Brain microvascular endothelial cell (primary cell): ENCODE measurements at regions not wholly inside any gene's neighbourhood (a gene's known extent, or its start where the extent isn't known, plus 50 kb on each side); places are given as distances from the start of the nearest gene placed in this dataset.

Experiments used
- DNase-seq: peaks from one replicate; pipeline ENCODE4 v3.0.0-alpha.2; 2020
- H3K27ac ChIP-seq: fragments of 250-450 bp; sonication (Bioruptor Pico); 2 replicates; pipeline ENCODE4 v1.5.1; 2020; ENCODE audit warnings: mild to moderate bottlenecking, moderate library complexity
- H3K27me3 ChIP-seq: fragments of 250-450 bp; sonication (Bioruptor Pico); replicated peaks from 2 replicates; pipeline ENCODE4 v1.5.1; 2020; ENCODE audit warnings: mild to moderate bottlenecking
- H3K36me3 ChIP-seq: fragments of 250-450 bp; sonication (Bioruptor Pico); replicated peaks from 2 replicates; pipeline ENCODE4 v1.5.1; 2020; ENCODE audit warnings: mild to moderate bottlenecking
- H3K4me3 ChIP-seq: 2 replicates; pipeline ENCODE4 v1.5.1; 2011; ENCODE audit warnings: low read depth, mild to moderate bottlenecking, control low read depth, low read length, moderate library complexity
- in situ Hi-C: cut with HindIII; loops from 2 replicates; pipeline ENCODE4 v1.10.0; 2017; ENCODE audit warnings: low sequenced_read_pairs, low pct_ligation_motif_present
- TF ChIP-seq, protein P1 (sequence below): IDR thresholded peaks from 2 replicates; pipeline ENCODE4 v1.5.1; 2011; ENCODE audit warnings: low read depth, mild to moderate bottlenecking, moderate library complexity, low read length, control low read depth, inconsistent platforms; ENCODE audit errors: missing control alignments

GRCh38 chr2:46836295-46837111 lies 79.1 kb downstream of the MCFD2 start:
- no peak for DNase-seq
- Histone ChIP-seq H3K27ac (no peak overlapping the region), H3K27me3 (no peaks in the 10 kb centered on the region), H3K4me3 (no peak overlapping the region), H3K36me3 (no peaks in the 10 kb centered on the region)
- in situ Hi-C loops, result no loop called here
- TF ChIP-seq, protein P1, sequence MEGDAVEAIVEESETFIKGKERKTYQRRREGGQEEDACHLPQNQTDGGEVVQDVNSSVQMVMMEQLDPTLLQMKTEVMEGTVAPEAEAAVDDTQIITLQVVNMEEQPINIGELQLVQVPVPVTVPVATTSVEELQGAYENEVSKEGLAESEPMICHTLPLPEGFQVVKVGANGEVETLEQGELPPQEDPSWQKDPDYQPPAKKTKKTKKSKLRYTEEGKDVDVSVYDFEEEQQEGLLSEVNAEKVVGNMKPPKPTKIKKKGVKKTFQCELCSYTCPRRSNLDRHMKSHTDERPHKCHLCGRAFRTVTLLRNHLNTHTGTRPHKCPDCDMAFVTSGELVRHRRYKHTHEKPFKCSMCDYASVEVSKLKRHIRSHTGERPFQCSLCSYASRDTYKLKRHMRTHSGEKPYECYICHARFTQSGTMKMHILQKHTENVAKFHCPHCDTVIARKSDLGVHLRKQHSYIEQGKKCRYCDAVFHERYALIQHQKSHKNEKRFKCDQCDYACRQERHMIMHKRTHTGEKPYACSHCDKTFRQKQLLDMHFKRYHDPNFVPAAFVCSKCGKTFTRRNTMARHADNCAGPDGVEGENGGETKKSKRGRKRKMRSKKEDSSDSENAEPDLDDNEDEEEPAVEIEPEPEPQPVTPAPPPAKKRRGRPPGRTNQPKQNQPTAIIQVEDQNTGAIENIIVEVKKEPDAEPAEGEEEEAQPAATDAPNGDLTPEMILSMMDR, result no peak

GRCh38 chr2:46835520-46835919 lies 80.1 kb downstream of the MCFD2 start:
- no peaks in the 10 kb centered on the region for H3K27me3 ChIP-seq
- in situ Hi-C loops, result no loop called here
- H3K27ac ChIP-seq, result no peak overlapping the region
- no peaks in the 10 kb centered on the region for H3K36me3 ChIP-seq
- H3K4me3 ChIP-seq, result no peak overlapping the region
- TF ChIP-seq, protein P1, result no peak
- no peak for DNase-seq

- H3K4me3 ChIP-seq, result no peak overlapping the region
- H3K27me3 ChIP-seq, result no peaks in the 10 kb centered on the region
- H3K27ac ChIP-seq, result no peak overlapping the region
- in situ Hi-C loops, result no loop called here
- TF ChIP-seq, protein P1, result no peak
- no peaks in the 10 kb centered on the region for H3K36me3 ChIP-seq
- no peak for DNase-seq
Observed at GRCh38 chr2:46832543-46832942, 83.1 kb downstream of the MCFD2 start.

GRCh38 chr2:46831869-46832265 lies 83.7 kb downstream of the MCFD2 start:
- H3K27me3 ChIP-seq, result no peaks in the 10 kb centered on the region
- H3K4me3 ChIP-seq, result no peak overlapping the region
- DNase-seq, result no peak
- in situ Hi-C loops, result no loop called here
- no peaks in the 10 kb centered on the region for H3K36me3 ChIP-seq
- TF ChIP-seq, protein P1, result no peak
- H3K27ac ChIP-seq, result no peak overlapping the region

DNA sequence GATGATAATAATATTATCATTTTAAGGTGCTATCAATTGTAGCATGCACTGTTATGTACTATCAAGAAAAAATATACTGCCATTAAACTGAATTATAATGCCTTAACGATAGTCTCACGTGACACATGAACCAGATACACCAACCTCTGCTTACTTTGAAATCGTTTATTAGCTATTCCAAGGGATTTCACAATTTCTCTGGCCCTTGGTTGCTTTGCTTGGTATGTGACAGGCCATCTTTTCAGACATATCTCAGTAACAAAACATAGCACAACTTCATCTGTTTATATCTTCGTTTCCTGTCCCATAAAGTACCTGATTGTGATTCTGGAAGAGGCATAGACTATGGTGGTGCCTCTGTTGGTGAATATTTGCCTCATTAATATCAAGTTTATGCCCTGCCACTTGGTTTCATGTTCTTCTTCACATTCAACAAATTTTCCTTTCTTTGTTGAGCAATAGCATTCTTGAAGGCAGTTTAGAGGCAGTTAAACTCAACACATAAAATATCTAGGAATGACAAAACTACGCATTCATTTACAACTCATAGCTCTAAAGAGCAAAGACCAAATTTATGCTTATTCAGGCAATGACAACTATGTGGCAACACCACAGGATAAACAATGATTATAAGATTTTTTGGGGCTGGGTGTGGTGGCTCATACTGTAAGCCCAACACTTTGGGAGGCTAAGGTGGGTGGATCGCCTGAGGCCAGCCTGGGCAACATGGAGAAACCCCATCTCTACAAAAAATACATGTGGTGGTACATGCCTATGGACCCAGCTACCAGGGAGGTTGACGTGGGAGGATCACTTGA lies 84.3 kb downstream of the MCFD2 start:
- H3K36me3 ChIP-seq, result no peaks in the 10 kb centered on the region
- no peak for DNase-seq
- H3K27me3 ChIP-seq, result no peaks in the 10 kb centered on the region
- no peak overlapping the region for H3K4me3 ChIP-seq
- TF ChIP-seq, protein P1, result no peak
- in situ Hi-C loops, result no loop called here
- H3K27ac ChIP-seq, result no peak overlapping the region
